ENCODE measurements at regions not wholly inside any gene's neighbourhood (a gene's known extent, or its start where the extent isn't known, plus 50 kb on each side); places are given as distances from the start of the nearest gene placed in this dataset.

GRCh38 chr6:169942173-169942572 lies 190.8 kb downstream of the ERMARD start:
- TF ChIP-seq CTCF (IDR thresholded peaks at IDR 0.05) (no peak), POLR2A (IDR thresholded peaks at IDR 0.05) (no peak)
